ENCODE measurements at regions not wholly inside any gene's neighbourhood (a gene's known extent, or its start where the extent isn't known, plus 50 kb on each side); places are given as distances from the start of the nearest gene placed in this dataset.

GRCh38 chr7:434891-435629, 84.6 kb downstream of the PDGFA start:
- no peak for TF ChIP-seq POLR2A (IDR thresholded peaks at IDR 0.05; ENCODE audit: low read length)
- no peak for TF ChIP-seq GATA1 (IDR thresholded peaks at IDR 0.05; ENCODE audit: low read depth, low read length)
